Left ventricle myocardium inferior (tissue), 1 donor: ENCODE measurements at regions not wholly inside any gene's neighbourhood (a gene's known extent, or its start where the extent isn't known, plus 50 kb on each side); places are given as distances from the start of the nearest gene placed in this dataset.

ENCODE experiments used
- DNase-seq: peaks from one replicate; pipeline ENCODE4 v3.0.0-alpha.2; 2020
- H3K27ac ChIP-seq: fragments of 200-600 bp; replicated peaks from 2 replicates; pipeline ENCODE4 v1.8.0; 2021
- H3K27me3 ChIP-seq: fragments of 200-600 bp; 2 replicates; pipeline ENCODE4 v1.8.0; 2021; ENCODE audit warnings: low read depth
- H3K36me3 ChIP-seq: fragments of 200-600 bp; 2 replicates; pipeline ENCODE4 v1.8.0; 2021
- H3K4me1 ChIP-seq: fragments of 200-600 bp; 2 replicates; pipeline ENCODE4 v1.8.0; 2021
- H3K4me3 ChIP-seq: fragments of 200-600 bp; 2 replicates; pipeline ENCODE4 v1.8.0; 2021; ENCODE audit warnings: mild to moderate bottlenecking, moderate library complexity
- H3K9me3 ChIP-seq: fragments of 200-600 bp; replicated peaks from 2 replicates; pipeline ENCODE4 v1.8.0; 2021
- intact Hi-C: fragments of 100-400 bp; cut with micrococcal nuclease; formaldehyde crosslinking; loops from one replicate; pipeline ENCODE4 v1.11.0; 2022
- TF ChIP-seq, protein P1 (sequence below): fragments of 200-600 bp; IDR thresholded peaks from 2 replicates; pipeline ENCODE4 v1.8.0; 2021; ENCODE audit warnings: antibody characterized with exemption, mild to moderate bottlenecking, borderline replicate concordance
- donor health status: DM: no; HTN: yes; CAD: no; lungs with severe emphysema.

DNA sequence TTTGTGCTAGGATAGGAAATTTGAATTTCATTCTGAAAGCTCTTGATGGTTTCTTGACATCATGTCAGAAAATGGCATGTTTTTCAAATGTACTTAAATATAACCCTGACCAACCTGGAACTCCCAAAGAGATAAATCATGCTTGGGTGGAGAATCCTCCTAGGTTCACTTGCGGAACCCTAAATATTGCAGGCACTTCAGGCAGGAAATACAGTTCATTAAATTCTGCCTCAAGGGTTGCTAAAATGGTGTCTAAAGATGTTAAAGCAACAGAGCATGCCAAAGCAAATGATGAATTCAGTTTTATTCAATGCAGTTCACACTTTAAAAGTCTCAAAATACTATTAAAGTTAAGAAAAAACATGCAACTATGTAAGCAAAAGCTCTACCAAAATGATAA is 415.9 kb downstream of the SLITRK6 start:
- intact Hi-C loops: no loop called here
- H3K36me3 ChIP-seq: no peaks in the 10 kb centered on the region
- H3K9me3 ChIP-seq: peaks cover 6% of the 10 kb centered on the region
- DNase-seq: no peak
- no peak overlapping the region for H3K4me3 ChIP-seq
- no peaks in the 10 kb centered on the region for H3K4me1 ChIP-seq
- H3K27ac ChIP-seq: no peak overlapping the region
- no peaks in the 10 kb centered on the region for H3K27me3 ChIP-seq
- TF ChIP-seq, protein P1, sequence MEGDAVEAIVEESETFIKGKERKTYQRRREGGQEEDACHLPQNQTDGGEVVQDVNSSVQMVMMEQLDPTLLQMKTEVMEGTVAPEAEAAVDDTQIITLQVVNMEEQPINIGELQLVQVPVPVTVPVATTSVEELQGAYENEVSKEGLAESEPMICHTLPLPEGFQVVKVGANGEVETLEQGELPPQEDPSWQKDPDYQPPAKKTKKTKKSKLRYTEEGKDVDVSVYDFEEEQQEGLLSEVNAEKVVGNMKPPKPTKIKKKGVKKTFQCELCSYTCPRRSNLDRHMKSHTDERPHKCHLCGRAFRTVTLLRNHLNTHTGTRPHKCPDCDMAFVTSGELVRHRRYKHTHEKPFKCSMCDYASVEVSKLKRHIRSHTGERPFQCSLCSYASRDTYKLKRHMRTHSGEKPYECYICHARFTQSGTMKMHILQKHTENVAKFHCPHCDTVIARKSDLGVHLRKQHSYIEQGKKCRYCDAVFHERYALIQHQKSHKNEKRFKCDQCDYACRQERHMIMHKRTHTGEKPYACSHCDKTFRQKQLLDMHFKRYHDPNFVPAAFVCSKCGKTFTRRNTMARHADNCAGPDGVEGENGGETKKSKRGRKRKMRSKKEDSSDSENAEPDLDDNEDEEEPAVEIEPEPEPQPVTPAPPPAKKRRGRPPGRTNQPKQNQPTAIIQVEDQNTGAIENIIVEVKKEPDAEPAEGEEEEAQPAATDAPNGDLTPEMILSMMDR: no peak

DNA sequence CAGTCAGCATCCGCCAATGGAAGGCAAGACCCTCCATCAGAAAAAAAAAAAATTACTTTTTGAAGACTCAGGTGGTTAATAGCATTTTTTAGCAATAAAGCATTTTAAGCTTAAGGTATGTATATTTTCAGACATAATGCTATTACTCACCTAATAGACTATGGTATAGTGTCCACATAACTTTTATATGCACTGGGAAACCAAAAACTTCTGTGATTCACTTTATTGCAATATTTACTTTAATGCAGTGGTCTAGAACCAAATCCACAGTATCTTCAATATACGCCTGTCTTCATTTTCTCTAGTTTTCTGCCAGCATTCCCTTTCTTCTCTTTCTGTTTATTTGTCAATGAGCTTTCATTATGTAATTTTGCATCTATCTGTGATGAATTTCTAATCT is 418.1 kb downstream of the SLITRK6 start:
- Histone ChIP-seq H3K4me1 (no peaks in the 10 kb centered on the region), H3K36me3 (no peaks in the 10 kb centered on the region), H3K27ac (no peak overlapping the region), H3K9me3 (no peaks in the 10 kb centered on the region), H3K27me3 (no peaks in the 10 kb centered on the region), H3K4me3 (no peak overlapping the region)
- intact Hi-C loops: no loop called here
- no peak for DNase-seq
- TF ChIP-seq, protein P1: no peak

DNA sequence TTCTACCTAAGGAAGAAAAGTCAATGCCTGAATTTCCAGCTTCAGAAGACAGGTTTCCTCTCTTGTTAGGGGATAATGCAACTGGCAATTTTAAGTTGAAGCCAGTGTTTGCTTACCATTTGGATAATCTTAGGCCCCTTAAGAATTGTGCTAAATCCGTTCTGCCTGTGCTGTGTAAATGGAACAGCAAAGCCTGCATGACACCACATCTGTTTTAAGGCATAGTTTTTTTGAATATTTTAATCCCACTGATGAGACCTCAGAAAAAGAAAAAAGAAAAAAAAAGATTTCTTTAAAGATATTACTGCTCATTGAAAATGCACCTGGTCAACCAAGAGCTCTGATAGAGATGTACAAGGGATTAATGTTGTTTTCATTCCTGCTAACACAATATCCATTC is 419.2 kb downstream of the SLITRK6 start:
- Histone ChIP-seq H3K27ac (no peak overlapping the region), H3K9me3 (no peaks in the 10 kb centered on the region), H3K4me3 (no peak overlapping the region), H3K36me3 (no peaks in the 10 kb centered on the region), H3K27me3 (no peaks in the 10 kb centered on the region), H3K4me1 (no peaks in the 10 kb centered on the region)
- DNase-seq: no peak
- intact Hi-C loops: no loop called here
- TF ChIP-seq, protein P1: no peak

DNA sequence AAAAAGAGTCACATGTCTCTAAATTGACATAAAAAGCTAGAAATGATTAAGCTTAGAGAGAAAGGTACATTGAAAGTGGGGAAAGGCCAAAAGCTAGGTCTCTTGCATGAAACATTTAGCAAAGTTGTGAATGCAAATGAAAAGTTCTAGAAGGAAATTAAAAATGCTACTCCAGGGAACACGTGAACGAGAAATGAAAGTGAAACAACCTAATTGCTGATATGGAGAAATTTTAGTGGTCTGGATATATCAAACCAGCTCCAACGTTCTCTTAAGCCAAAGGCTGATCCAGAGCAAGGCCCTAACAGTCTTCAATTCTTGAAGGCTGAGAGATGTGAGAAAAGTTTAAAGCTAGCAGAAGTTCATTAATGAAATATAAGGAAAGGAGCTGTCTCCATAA is 419.8 kb downstream of the SLITRK6 start:
- TF ChIP-seq, protein P1: no peak
- no peaks in the 10 kb centered on the region for H3K4me1 ChIP-seq

DNA sequence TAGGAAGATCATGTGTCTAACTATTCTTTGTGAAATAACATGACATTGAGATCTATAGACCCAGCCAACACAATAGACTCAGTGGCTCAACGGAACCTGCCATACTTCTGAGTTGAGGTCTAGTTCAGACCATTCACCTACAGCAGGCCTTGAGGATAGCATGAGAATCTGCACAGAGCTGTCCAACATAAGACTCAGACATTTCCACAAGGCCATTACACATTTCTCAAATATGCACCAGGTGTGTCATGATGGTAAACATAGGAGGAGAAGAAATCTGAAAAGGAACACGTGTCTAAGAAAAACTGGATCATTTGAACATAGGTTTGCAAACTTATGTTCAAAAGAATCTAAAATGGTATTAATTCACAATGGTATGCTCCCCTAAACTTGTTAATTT is 421.4 kb downstream of the SLITRK6 start:
- DNase-seq: no peak
- Histone ChIP-seq H3K4me1 (no peaks in the 10 kb centered on the region), H3K9me3 (no peaks in the 10 kb centered on the region), H3K4me3 (no peak overlapping the region), H3K27me3 (no peaks in the 10 kb centered on the region), H3K36me3 (no peaks in the 10 kb centered on the region), H3K27ac (no peak overlapping the region)
- intact Hi-C loops: no loop called here
- TF ChIP-seq, protein P1: no peak

More for the DNA sequence above, 419.8 kb downstream of the SLITRK6 start:
- no peaks in the 10 kb centered on the region for H3K36me3 ChIP-seq
- no peaks in the 10 kb centered on the region for H3K27me3 ChIP-seq
- no peak overlapping the region for H3K4me3 ChIP-seq
- H3K9me3 ChIP-seq: no peaks in the 10 kb centered on the region
- no peak for DNase-seq
- H3K27ac ChIP-seq: no peak overlapping the region
- intact Hi-C loops: no loop called here

DNA sequence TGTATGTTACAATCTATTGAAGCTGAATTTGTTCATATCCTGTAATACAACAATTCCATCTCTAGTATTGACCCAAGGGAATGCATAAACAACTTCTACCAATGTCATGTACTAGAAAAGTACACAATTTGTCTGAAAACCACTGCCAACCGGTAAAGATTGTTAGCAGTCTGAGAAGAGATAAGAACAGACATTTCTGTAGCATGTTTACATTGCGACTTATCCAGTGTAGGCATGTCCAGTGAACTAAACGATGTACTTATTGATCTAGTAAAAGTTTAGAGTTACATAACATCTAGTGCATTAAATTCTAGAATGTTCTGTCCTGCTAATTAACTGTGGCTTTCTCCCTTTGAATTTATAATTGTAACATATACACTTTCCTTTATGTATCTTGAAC is 425.9 kb downstream of the SLITRK6 start:
- Histone ChIP-seq H3K4me1 (no peaks in the 10 kb centered on the region), H3K27me3 (no peaks in the 10 kb centered on the region), H3K9me3 (no peaks in the 10 kb centered on the region), H3K4me3 (no peak overlapping the region), H3K27ac (no peak overlapping the region), H3K36me3 (no peaks in the 10 kb centered on the region)
- TF ChIP-seq, protein P1: no peak
- intact Hi-C loops: no loop called here
- DNase-seq: no peak
